T-helper 17 cell (primary cell): ENCODE measurements at regions not wholly inside any gene's neighbourhood (a gene's known extent, or its start where the extent isn't known, plus 50 kb on each side); places are given as distances from the start of the nearest gene placed in this dataset.

Experiments
- ATAC-seq: fragments of 150-1000 bp; cut with Tn5 transposase; 2 replicates; pipeline ENCODE4 v1.10.0; 2021; ENCODE audit warnings: mild to moderate bottlenecking, moderate library complexity
- DNase-seq, 3 donors: peaks; one replicate each; pipeline versions ENCODE4 v3.0.0 to v3.0.0-alpha.2; 2020 to 2021
- H3K9me3 ChIP-seq: one replicate; pipeline ENCODE4 v1.7.0; 2013; ENCODE audit warnings: low read length, mild to moderate bottlenecking; ENCODE audit not compliant: control insufficient read depth, poor library complexity, severe bottlenecking
- H3K27ac Mint-ChIP-seq: one replicate; pipeline ENCODE4 v1.8.0; 2022; ENCODE audit warnings: mild to moderate bottlenecking, moderate library complexity, mixed read lengths
- H3K27me3 Mint-ChIP-seq: one replicate; pipeline ENCODE4 v1.8.0; 2022; ENCODE audit warnings: mixed read lengths
- H3K36me3 Mint-ChIP-seq: one replicate; pipeline ENCODE4 v1.8.0; 2022; ENCODE audit warnings: low read depth, mixed read lengths
- H3K4me1 Mint-ChIP-seq: one replicate; pipeline ENCODE4 v1.8.0; 2022; ENCODE audit warnings: mild to moderate bottlenecking, mixed read lengths
- H3K4me3 Mint-ChIP-seq: one replicate; pipeline ENCODE4 v1.8.0; 2022; ENCODE audit warnings: mild to moderate bottlenecking, moderate library complexity, mixed read lengths

DNA sequence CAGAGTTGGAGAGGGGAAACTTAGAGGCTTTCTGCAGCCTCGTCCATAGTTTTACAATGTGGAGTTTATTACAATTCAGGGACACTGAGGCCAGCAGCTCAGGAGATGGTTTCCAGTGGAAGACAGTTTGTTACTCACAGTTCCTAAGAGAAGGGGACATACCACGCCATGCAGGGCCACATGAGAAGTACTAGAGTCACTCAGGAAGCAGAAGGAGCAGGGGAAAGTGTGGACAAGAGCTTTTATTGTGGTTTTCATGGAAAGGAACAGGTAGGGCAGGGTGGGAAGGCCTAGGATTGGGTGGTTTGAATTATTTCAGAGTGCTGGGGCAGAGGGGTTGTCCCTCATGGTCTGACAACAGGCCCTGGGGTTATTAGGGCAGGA, 292.1 kb upstream of the IGFBP3 start:
- DNase-seq (no peak), ATAC-seq (no peak)
- no peak overlapping the region for H3K27ac Mint-ChIP-seq
- H3K4me3 Mint-ChIP-seq, result no peak overlapping the region
- no peaks in the 10 kb centered on the region for H3K4me1 Mint-ChIP-seq
- H3K9me3 ChIP-seq, result no peaks in the 10 kb centered on the region
- H3K27me3 Mint-ChIP-seq, result no peaks in the 10 kb centered on the region
- H3K36me3 Mint-ChIP-seq, result no peaks in the 10 kb centered on the region

DNA sequence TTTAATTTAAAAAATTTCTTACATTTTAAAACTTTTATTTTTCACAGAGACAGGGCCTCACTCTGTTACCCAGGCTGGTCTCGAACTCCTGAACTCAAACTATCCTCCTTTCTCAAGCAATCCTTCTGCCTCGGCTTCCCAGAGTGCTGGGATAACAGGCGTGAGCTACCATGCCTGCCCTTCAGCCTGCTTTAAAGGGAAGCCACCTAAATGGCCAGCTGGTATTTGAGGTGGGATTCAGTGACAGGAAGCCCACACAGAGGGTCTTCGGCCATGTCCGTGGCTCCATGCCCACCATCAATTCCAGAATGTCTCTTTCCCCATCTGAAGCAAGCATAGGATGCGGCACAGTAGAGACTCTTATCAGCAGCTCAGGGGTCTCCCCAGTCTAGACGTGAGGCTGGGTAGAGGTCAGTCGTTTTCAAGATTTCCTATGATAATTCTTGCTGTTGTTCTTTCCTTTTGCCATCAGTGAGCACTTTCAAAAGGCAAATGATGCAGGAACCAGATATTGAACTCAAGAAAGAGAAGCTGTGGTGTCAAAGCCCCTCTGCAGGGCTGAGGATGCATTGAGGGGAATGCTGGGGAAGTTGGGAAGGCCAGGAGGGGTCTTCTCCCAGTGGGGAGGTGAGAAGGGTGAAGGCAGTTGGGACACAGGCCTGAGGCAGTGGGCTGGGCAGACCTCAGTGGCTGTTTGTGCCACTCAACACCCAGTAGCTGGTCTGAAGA, 291.5 kb upstream of the IGFBP3 start:
- DNase-seq, result no peak
- no peaks in the 10 kb centered on the region for H3K36me3 Mint-ChIP-seq
- no peak overlapping the region for H3K27ac Mint-ChIP-seq
- no peaks in the 10 kb centered on the region for H3K9me3 ChIP-seq
- no peak overlapping the region for H3K4me3 Mint-ChIP-seq
- no peaks in the 10 kb centered on the region for H3K27me3 Mint-ChIP-seq
- ATAC-seq, result no peak
- H3K4me1 Mint-ChIP-seq, result no peaks in the 10 kb centered on the region

DNA sequence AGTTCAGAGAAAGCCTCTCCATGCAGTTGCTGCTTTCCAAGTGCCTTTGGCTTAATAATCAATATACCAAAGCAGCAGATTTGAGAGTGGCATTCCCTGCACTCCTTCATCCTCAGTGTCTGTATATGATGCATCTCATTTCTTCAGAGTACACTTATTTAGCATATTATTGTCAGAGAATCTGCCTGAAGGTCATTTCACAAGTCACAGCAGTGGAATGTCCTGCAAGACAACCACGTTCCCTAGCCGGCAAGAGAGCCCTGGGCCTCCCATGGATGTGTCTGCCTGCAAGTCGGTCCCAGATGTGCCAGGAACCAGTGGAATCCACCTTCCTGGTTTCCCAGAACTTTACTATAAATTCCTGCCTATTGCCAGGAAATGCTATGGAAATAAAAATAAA, 289.4 kb upstream of the IGFBP3 start:
- no peak overlapping the region for H3K4me3 Mint-ChIP-seq
- no peaks in the 10 kb centered on the region for H3K9me3 ChIP-seq
- no peak for DNase-seq
- ATAC-seq, result no peak
- no peaks in the 10 kb centered on the region for H3K36me3 Mint-ChIP-seq
- no peak overlapping the region for H3K27ac Mint-ChIP-seq
- H3K4me1 Mint-ChIP-seq, result peaks cover 2% of the 10 kb centered on the region
- H3K27me3 Mint-ChIP-seq, result no peaks in the 10 kb centered on the region

DNA sequence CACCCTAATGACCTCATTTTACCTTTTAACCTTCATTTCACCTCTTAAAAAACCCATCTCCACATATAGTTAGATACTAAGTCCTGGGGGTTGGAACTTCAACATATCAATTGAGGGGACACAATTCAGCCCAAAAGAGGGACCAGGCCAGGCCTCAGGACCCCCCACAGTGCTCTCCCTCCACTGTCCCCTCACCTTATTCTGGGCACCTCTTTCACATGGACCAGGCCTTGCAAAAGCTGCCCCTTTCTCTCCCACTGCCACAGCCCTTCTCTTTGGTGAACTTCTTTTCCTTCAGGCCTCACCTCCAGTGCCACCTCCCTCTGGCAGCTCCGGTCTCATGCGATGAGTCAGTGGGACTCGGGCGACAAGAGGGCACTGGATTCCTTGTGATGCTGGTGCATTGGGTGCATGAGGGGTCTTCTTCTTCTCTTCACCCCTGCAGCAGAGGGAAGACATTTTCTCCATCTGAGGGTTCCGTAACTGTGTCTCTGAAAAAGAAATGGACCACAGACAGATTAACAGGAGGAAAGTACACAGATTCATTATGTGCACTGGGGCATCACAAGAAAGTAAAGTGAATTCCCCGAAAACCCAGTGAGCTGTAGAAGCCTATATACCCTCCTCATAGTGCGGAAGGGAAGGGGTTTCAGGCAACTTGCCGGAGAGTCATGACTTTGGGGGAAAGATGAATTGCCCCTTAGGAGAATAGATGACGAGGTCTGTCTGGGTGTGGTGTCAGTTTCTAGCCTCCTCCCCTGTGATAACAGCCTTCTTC, 288.7 kb upstream of the IGFBP3 start:
- H3K9me3 ChIP-seq, result no peaks in the 10 kb centered on the region
- ATAC-seq, result no peak
- Mint-ChIP-seq H3K27me3 (no peaks in the 10 kb centered on the region), H3K4me3 (no peak overlapping the region), H3K4me1 (peaks cover 3% of the 10 kb centered on the region), H3K27ac (no peak overlapping the region), H3K36me3 (no peaks in the 10 kb centered on the region)
- no peak for DNase-seq

DNA sequence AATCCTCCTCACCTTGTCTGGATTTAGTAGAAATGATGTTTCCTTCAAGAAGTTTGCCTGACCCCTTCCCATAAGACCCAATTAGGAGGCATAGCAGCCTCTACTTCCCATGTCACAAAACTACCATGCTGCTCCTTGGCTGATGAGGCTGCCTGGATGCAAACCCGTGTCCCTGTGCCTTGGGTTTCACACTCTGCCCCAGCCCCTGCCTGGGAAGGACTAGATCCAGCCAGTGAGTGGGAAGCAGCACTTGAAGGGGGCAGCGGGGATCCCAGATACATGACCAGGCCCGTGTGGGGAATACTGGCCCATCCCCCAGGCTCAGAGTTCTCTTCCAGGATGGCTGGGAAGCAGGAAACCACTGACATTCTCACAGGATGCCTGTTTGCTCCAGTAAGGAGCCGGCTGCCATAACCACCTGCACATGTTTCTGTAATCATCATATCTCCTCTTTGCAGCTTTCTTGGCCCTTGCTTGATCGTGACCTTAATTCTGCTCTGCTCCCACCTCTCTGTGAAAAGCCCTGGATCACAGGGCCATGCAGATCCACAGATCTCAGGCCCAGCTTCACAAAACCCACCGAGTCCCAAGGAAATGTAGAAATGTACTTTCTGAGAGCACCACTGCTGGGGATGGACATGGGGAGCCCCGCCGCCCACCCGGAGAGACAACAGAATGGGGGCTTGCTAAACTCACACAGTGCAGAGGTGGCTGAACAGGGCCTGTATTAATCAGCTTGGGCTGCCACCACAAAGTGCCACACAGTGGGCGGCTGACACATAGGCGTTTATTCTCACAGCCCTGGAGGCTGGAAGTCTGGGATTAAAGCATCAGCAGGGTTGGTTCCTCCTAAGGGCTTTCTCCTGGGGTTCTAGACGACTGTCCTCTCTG, 287.8 kb upstream of the IGFBP3 start:
- H3K9me3 ChIP-seq, result no peaks in the 10 kb centered on the region
- ATAC-seq (no peak), DNase-seq (no peak)
- no peaks in the 10 kb centered on the region for H3K36me3 Mint-ChIP-seq
- H3K27ac Mint-ChIP-seq, result no peak overlapping the region
- no peaks in the 10 kb centered on the region for H3K27me3 Mint-ChIP-seq
- peaks cover 3% of the 10 kb centered on the region for H3K4me1 Mint-ChIP-seq
- H3K4me3 Mint-ChIP-seq, result no peak overlapping the region

DNA sequence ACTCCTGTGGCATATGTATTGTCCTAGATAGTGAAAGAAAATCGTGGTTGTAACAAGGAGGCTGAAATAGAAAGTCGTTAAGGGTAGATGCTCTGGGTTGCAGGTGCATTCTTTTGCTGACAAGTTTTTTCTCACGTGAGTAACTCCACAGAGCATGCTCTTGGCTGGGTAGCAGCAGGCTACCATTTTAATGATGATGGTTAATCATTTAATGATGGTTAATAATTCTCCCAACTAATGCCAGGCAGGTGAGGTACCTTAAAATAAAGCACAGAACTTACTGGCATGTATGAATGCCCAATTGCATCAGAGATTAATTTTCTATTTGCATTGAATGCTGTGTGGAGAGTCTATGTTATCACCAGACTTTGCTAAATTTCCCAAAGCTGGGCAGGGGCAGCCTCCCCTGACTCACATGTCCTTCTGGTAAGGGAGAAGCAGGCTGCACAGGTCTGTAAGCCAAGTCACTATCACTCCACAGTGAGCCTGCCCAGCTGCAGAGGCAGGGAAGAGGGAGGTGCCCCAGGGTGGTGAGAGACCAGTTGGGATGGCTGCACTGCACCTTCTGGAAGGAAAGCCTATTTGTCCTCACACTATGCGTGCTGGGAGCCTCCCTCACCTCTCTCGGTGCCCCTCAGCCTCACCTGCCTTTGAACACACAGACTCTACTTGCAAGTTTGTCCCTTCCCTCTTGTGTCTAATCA, 287.0 kb upstream of the IGFBP3 start:
- Mint-ChIP-seq H3K4me3 (no peak overlapping the region), H3K36me3 (no peaks in the 10 kb centered on the region), H3K4me1 (peaks cover 3% of the 10 kb centered on the region), H3K27me3 (no peaks in the 10 kb centered on the region), H3K27ac (no peak overlapping the region)
- ATAC-seq (no peak), DNase-seq (no peak)
- no peaks in the 10 kb centered on the region for H3K9me3 ChIP-seq

DNA sequence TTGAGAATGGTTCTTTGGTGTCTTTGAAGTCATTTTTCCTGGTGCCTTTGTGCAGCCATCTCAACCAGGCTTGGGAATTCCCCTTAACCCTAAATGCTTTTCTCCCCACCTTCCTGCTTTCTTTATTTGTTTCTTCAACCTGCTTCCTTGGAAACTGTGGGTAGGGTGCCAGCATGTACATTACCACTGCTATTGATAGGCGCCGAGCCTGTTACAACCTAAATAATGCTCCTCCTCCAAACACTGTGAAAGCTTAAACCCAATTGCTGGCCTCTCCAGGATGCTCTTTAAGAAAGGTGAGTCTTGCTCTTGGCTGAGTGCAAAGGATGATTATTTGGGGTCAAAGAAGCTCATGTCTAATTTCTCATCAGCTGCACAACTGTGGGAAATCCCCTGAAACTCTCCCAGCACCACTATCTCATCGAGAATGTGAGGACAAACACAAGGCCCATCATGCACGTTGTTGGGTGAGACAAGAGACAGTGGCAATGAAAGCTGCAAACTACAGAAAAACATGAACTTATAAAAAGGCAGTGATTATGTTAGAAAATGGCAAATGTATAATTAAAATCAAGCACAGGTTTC, 285.5 kb upstream of the IGFBP3 start:
- DNase-seq, result no peak
- H3K4me3 Mint-ChIP-seq, result no peak overlapping the region
- peaks cover 3% of the 10 kb centered on the region for H3K4me1 Mint-ChIP-seq
- peak; percentile 50 for ATAC-seq
- no peaks in the 10 kb centered on the region for H3K36me3 Mint-ChIP-seq
- peak overlapping the region; percentile 6 for H3K27ac Mint-ChIP-seq
- no peaks in the 10 kb centered on the region for H3K27me3 Mint-ChIP-seq
- no peaks in the 10 kb centered on the region for H3K9me3 ChIP-seq

DNA sequence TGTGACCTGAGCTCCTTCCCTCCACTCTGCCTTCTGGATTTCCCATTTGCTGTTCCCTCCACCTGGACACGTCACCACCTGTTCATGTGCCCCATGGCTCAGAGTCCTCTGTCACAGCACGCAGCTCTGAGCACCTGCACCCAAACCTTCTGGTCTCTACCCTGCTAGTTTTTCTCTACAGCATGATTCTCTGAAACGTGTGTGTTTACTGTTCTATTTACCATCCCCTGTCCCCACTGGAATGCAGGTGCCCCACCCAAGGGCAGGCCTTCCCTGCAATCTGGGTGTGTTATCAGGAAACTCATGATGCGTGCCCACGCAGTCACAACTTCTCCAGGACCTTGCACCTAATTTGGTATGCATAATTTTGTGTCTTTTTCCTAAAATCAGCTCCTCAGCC, 284.4 kb upstream of the IGFBP3 start:
- no peak overlapping the region for H3K4me3 Mint-ChIP-seq
- no peaks in the 10 kb centered on the region for H3K27me3 Mint-ChIP-seq
- peaks cover 3% of the 10 kb centered on the region for H3K4me1 Mint-ChIP-seq
- DNase-seq, result no peak
- H3K27ac Mint-ChIP-seq, result no peak overlapping the region
- H3K36me3 Mint-ChIP-seq, result no peaks in the 10 kb centered on the region
- H3K9me3 ChIP-seq, result no peaks in the 10 kb centered on the region
- no peak for ATAC-seq

DNA sequence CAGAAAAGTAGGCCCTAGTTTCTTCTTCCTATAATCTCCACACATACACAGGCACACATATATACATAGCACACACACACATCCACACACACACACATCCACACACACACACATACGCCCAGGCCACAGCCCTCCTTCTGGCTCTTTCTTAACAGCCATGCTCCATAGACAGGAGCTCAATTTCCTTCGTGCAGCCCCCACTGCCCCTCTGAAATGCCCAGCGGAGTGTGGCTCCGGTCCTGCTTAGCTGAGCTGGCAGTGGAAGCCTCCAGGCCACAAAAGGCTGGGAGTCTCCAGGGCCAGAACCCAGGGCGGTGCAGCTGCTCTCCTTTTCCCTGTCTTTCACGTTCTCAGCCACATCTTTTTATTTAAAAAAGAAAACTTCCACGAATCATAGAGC, 282.9 kb upstream of the IGFBP3 start:
- ATAC-seq, result no peak
- peaks cover 3% of the 10 kb centered on the region for H3K4me1 Mint-ChIP-seq
- H3K27ac Mint-ChIP-seq, result no peak overlapping the region
- DNase-seq, result no peak
- no peaks in the 10 kb centered on the region for H3K9me3 ChIP-seq
- H3K36me3 Mint-ChIP-seq, result no peaks in the 10 kb centered on the region
- no peaks in the 10 kb centered on the region for H3K27me3 Mint-ChIP-seq
- no peak overlapping the region for H3K4me3 Mint-ChIP-seq

DNA sequence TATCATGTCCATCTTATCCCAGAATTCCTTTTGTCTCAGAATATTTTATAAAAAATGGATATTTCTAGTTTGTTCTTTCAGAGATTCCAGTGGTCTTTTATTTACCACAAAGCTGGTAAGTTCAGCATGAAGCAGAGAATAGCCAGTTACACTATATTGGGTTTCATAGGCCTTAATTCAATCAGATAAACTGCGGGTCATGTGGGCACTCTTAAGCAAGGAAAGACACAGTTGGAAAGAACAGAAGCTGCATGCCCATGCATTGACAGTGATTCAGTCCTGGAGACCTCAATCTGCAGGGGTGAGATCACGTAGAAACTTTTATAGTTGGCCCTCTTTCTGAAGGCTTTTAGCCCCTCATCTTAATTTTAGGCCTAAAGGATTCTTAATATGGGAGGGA, 281.3 kb upstream of the IGFBP3 start:
- H3K4me3 Mint-ChIP-seq, result no peak overlapping the region
- no peaks in the 10 kb centered on the region for H3K27me3 Mint-ChIP-seq
- H3K4me1 Mint-ChIP-seq, result peaks cover 3% of the 10 kb centered on the region
- H3K36me3 Mint-ChIP-seq, result no peaks in the 10 kb centered on the region
- no peak overlapping the region for H3K27ac Mint-ChIP-seq
- no peaks in the 10 kb centered on the region for H3K9me3 ChIP-seq
- no peak for DNase-seq
- ATAC-seq, result no peak

DNA sequence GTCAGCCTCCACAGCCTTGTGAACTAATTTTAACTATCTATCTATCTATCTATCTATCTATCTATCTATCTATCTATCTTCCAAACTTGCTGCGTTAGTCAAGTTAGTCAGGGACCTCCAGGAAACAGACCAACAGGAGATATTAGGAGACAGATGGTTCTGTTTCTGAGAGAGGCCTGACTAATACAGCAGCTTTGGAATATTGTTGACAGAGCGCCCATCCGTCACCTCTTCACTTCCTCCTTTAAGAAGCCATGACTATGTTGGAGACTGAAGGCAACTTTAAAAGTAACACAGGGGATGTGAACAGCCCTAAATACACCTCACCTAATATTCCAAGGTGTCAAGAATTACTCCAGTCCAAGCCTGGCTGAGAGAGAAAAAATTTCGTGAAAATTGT, 280.9 kb upstream of the IGFBP3 start:
- no peak overlapping the region for H3K4me3 Mint-ChIP-seq
- no peak overlapping the region for H3K27ac Mint-ChIP-seq
- ATAC-seq, result no peak
- no peak for DNase-seq
- H3K4me1 Mint-ChIP-seq, result peaks cover 3% of the 10 kb centered on the region
- H3K9me3 ChIP-seq, result no peaks in the 10 kb centered on the region
- H3K36me3 Mint-ChIP-seq, result no peaks in the 10 kb centered on the region
- no peaks in the 10 kb centered on the region for H3K27me3 Mint-ChIP-seq

DNA sequence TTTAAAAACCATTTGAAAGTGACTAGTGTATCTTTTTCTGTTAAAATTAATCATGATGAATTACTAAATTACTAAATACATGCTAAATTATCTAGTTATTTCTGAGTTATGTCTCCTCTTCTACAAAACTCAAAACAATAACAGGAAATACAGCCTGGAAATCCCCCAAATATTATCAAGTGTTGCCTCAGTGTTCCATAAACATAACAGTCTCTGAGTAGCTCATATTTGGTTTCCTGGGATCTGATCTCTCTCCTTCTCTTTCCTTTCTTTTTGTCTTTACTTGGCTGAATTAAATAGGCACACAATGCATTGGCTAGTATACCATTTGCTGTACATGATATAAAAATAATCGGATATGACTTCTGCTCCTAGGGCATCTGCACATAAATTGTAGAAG, 277.6 kb upstream of the IGFBP3 start:
- H3K27me3 Mint-ChIP-seq, result no peaks in the 10 kb centered on the region
- no peaks in the 10 kb centered on the region for H3K9me3 ChIP-seq
- no peak overlapping the region for H3K27ac Mint-ChIP-seq
- no peak overlapping the region for H3K4me3 Mint-ChIP-seq
- H3K4me1 Mint-ChIP-seq, result no peaks in the 10 kb centered on the region
- DNase-seq (no peak), ATAC-seq (no peak)
- H3K36me3 Mint-ChIP-seq, result no peaks in the 10 kb centered on the region
